Vagina (tissue), 2 donors: ENCODE measurements at regions not wholly inside any gene's neighbourhood (a gene's known extent, or its start where the extent isn't known, plus 50 kb on each side); places are given as distances from the start of the nearest gene placed in this dataset.

Experiments
- CTCF ChIP-seq, 3 experiments: fragments of 450-650 bp in 2 of 3; fragments of 200-600 bp in 1 of 3; sonication (generic) in 1 of 3; IDR thresholded peaks; one replicate each; pipeline ENCODE4 v1.5.1; 2017 to 2019; ENCODE audit warnings: antibody characterized with exemption in 3 of 3, mild to moderate bottlenecking in 2 of 3, moderate library complexity in 2 of 3
- POLR2AphosphoS5 ChIP-seq, 2 donors: sonication (generic); formaldehyde crosslinking; IDR thresholded peaks; one replicate each; pipeline ENCODE4 v1.9.0; 2017; ENCODE audit warnings: antibody characterized with exemption in 2 of 2, mild to moderate bottlenecking in 2 of 2, low read depth in 1 of 2; ENCODE audit not compliant: insufficient read depth in 1 of 2

GRCh38 chrX:129310000-129310399 lies 213.3 kb downstream of the SMARCA1 start:
- TF ChIP-seq POLR2AphosphoS5 (IDR thresholded peaks at IDR 0.05; ENCODE audit: insufficient read depth in 1 of 2, low read depth in 1 of 2) = no peak
- TF ChIP-seq CTCF (IDR thresholded peaks at IDR 0.05) = no peak
